Pancreas (tissue), 10 donors: ENCODE measurements at regions not wholly inside any gene's neighbourhood (a gene's known extent, or its start where the extent isn't known, plus 50 kb on each side); places are given as distances from the start of the nearest gene placed in this dataset.

Experiments used
- ATAC-seq, 4 donors: fragments of 200-7000 bp; cut with Tn5 transposase; one replicate each; pipeline versions ENCODE4 v1.8.0 to v1.9.1; 2020; ENCODE audit warnings: mild to moderate bottlenecking in 4 of 4, moderate library complexity in 4 of 4
- DNase-seq, 6 donors: peaks; one replicate each; pipeline ENCODE4 v3.0.0-alpha.2; 2020
- FAIRE-seq: peaks from 2 replicates; lab custom pipeline; 2012; peaks lifted over from hg19 to GRCh38; lab: Jason Lieb, UNC
- H3K27ac ChIP-seq, 4 donors: fragments of 200-600 bp; sonication (generic); 1 replicate in 3 of 4; 2 replicates in 1 of 4; pipeline versions ENCODE4 v1.5.0 to v1.8.0; 2020
- H3K27me3 ChIP-seq, 4 donors: fragments of 200-600 bp; one replicate each; pipeline ENCODE4 v1.8.0; 2021
- H3K36me3 ChIP-seq, 3 donors: fragments of 200-600 bp; sonication (generic) in 1 of 3; one replicate each; pipeline versions ENCODE4 v1.5.0 to v1.8.0; 2020 to 2021
- H3K4me1 ChIP-seq, 3 donors: fragments of 200-600 bp; one replicate each; pipeline ENCODE4 v1.8.0; 2021
- H3K4me3 ChIP-seq, 4 donors: fragments of 200-600 bp; sonication (generic) in 2 of 4; one replicate each; pipeline versions ENCODE4 v1.5.0 to v1.8.0; 2020 to 2021
- H3K9me3 ChIP-seq, 4 donors: fragments of 200-600 bp; one replicate each; pipeline ENCODE4 v1.8.0; 2021
- WGBS, 2 donors: extraction: QIAGEN DNeasy Blood & Tissue Kit; methylation state at CpG; one replicate each; pipeline ENCODE4 v1.1.7; 2013; 5-methylcytosine and 5-hydroxymethylcytosine counted together
- intact Hi-C, 3 donors: fragments of 100-400 bp; cut with DNase I; formaldehyde crosslinking; loops; one replicate each; pipeline versions ENCODE4 v1.11.1 to v1.14.2; 2022
- TF ChIP-seq, protein P1 (sequence below), 4 donors: fragments of 200-600 bp; sonication (generic) in 3 of 4; IDR thresholded peaks; one replicate each; pipeline versions ENCODE4 v1.5.0 to v1.8.0; 2021; ENCODE audit warnings: antibody characterized with exemption in 4 of 4
- donor health status: healthy with polysubstance abuse.
- donor health status: DM: no; HTN: no; CAD: no; lungs with moderate emphysema.
- donor health status: DM: no; HTN: no; CAD: no.
- donor health status: control.
- donor health status: control.
- donor health status: Bipolar disorder and iron deficiency.
- donor health status: DM: yes; HTN: yes; CAD: no.
- donor health status: DM: no; HTN: no; CAD: no.
- donor health status: DM: no; HTN: no; CAD: no.
- donor health status: DM: yes; HTN: yes; CAD: no.

DNA sequence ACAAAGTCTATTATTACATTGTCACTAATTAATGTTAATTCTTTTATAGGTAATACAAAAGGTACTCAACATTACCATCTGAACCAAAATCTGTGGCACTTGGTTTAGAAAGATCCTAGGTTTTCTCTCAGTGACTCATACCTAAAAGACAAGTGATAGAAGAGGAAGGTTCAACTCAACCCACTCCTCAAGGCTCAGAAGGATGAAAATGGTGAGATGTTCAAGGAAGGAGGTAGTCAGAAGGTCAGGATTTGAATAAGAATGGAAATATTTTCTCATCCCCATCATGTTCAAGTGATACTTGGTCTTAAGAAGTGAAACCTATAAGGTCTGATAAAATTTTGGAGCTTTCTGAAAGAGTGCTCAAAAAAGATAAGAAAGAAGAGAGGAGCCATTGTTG is 86.4 kb upstream of the FBXO11 start:
- Histone ChIP-seq H3K9me3 (no peaks in the 10 kb centered on the region), H3K4me1 (no peaks in the 10 kb centered on the region), H3K27ac (no peak overlapping the region), H3K36me3 (no peaks in the 10 kb centered on the region), H3K4me3 (no peak overlapping the region), H3K27me3 (no peaks in the 10 kb centered on the region)
- DNase-seq, result no peak
- no peak for ATAC-seq
- TF ChIP-seq, protein P1, sequence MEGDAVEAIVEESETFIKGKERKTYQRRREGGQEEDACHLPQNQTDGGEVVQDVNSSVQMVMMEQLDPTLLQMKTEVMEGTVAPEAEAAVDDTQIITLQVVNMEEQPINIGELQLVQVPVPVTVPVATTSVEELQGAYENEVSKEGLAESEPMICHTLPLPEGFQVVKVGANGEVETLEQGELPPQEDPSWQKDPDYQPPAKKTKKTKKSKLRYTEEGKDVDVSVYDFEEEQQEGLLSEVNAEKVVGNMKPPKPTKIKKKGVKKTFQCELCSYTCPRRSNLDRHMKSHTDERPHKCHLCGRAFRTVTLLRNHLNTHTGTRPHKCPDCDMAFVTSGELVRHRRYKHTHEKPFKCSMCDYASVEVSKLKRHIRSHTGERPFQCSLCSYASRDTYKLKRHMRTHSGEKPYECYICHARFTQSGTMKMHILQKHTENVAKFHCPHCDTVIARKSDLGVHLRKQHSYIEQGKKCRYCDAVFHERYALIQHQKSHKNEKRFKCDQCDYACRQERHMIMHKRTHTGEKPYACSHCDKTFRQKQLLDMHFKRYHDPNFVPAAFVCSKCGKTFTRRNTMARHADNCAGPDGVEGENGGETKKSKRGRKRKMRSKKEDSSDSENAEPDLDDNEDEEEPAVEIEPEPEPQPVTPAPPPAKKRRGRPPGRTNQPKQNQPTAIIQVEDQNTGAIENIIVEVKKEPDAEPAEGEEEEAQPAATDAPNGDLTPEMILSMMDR (IDR thresholded peaks at IDR 0.05), result no peak
- FAIRE-seq, result no peak
- intact Hi-C loops, result no loop called here

DNA sequence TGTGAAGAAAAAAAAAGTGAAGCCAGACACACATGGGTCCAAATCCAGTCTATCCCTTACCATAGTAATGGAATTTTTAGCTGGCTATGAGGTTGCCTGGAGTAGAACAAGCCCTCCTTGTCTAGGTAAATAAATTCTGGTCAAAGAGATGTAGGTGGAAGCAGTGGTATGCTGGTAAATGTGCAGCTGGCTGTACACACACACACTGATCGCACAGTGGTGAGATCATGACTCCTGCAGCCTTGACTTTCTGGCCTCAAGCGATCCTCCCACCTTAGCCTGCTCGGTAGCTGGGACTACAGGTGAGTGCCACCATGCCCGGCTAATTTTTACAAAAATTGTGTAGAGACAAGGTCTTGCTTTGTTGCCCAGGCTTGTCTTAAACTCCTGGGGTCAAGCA is 90.5 kb upstream of the FBXO11 start:
- Histone ChIP-seq H3K4me1 (no peaks in the 10 kb centered on the region), H3K27ac (no peak overlapping the region), H3K9me3 (no peaks in the 10 kb centered on the region), H3K27me3 (no peaks in the 10 kb centered on the region), H3K36me3 (no peaks in the 10 kb centered on the region), H3K4me3 (no peak overlapping the region)
- FAIRE-seq, result no peak
- TF ChIP-seq, protein P1 (IDR thresholded peaks at IDR 0.05), result no peak
- no peak for ATAC-seq
- no peak for DNase-seq
- 60 to 80% methylated on average over 4 of the region's 4 CpGs for WGBS, 2 donors
- intact Hi-C loops, result no loop called here

DNA sequence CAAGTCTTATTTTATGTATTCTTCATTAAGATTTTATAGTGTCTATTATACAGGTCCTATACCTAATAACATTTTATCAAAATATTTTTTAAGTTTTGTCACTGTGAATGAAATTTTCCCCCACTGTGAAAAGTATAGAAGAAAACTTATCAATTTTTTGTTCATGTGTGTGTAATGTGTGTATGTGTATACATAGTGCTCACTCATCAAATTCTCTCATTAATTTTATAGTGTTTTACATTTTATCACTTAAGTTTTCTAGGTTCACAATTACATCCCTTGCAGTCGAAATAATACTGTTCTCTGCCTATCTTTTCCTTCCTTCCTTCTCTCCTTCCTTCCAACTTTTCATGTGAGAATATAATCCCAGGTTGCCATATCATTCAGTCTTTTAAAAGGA is 93.2 kb upstream of the FBXO11 start:
- DNase-seq, result no peak
- Histone ChIP-seq H3K9me3 (no peaks in the 10 kb centered on the region), H3K27ac (no peak overlapping the region), H3K4me3 (no peak overlapping the region), H3K36me3 (no peaks in the 10 kb centered on the region), H3K4me1 (no peaks in the 10 kb centered on the region), H3K27me3 (no peaks in the 10 kb centered on the region)
- TF ChIP-seq, protein P1 (IDR thresholded peaks at IDR 0.05), result no peak
- 67 to 84% methylated on average over 1 of the region's 1 CpG for WGBS, 2 donors
- FAIRE-seq, result no peak
- intact Hi-C loops, result no loop called here
- ATAC-seq, result no peak

DNA sequence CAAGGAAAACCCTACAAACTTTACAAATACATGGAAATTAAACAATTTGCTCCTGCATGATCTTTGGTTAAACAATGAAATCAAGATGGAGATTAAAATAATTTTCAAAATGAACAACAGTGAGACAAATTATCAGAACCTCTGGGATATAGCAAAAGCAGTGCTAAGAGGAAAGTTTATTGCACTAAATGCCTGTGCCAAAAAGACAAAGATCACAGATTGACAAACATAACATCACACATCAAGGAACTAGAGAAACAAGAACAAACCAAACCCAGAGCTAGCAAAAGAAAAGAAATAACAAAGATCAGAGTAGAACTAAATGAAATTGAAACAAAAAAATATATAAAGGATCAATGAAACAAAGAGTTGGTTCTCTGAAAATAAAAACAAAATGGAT is 95.2 kb upstream of the FBXO11 start:
- no peak for DNase-seq
- intact Hi-C loops, result no loop called here
- no peaks in the 10 kb centered on the region for H3K36me3 ChIP-seq
- no peak for FAIRE-seq
- TF ChIP-seq, protein P1 (IDR thresholded peaks at IDR 0.05), result no peak
- no peak overlapping the region for H3K27ac ChIP-seq
- H3K4me3 ChIP-seq, result no peak overlapping the region
- no peaks in the 10 kb centered on the region for H3K27me3 ChIP-seq
- no peaks in the 10 kb centered on the region for H3K4me1 ChIP-seq
- ATAC-seq, result no peak
- H3K9me3 ChIP-seq, result no peaks in the 10 kb centered on the region

DNA sequence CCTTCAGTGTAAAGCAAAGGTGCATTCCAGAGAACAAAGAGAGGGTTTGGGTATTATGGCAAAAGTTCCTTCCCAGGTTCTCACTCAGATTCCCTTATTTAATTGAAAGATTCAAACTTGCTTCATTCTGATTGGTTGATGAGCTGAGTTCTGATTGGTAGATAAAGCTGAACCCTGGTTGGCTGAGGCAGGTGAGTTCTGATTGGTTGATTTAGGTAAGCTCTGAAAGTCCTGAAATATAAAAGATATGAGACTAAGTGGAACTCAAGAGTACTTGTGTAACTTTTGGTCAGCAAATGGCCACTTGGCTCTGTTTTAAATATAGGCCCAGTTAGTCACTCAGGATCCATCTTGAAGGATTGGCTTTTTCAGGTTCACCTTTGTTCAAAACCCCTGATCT is 99.8 kb upstream of the FBXO11 start:
- ATAC-seq, result no peak
- TF ChIP-seq, protein P1 (IDR thresholded peaks at IDR 0.05), result no peak
- Histone ChIP-seq H3K27me3 (no peaks in the 10 kb centered on the region), H3K4me3 (no peak overlapping the region), H3K9me3 (no peaks in the 10 kb centered on the region), H3K27ac (no peak overlapping the region), H3K4me1 (no peaks in the 10 kb centered on the region), H3K36me3 (no peaks in the 10 kb centered on the region)
- no peak for FAIRE-seq
- intact Hi-C loops, result no loop called here
- DNase-seq, result no peak
